HepG2 (cell line): ENCODE measurements at regions not wholly inside any gene's neighbourhood (a gene's known extent, or its start where the extent isn't known, plus 50 kb on each side); places are given as distances from the start of the nearest gene placed in this dataset.
A peak's percentile ranks its signal among the peaks of the same experiment; 100 is the strongest.

ENCODE experiments used
- ARNTL ChIP-seq: sonication (generic); formaldehyde crosslinking; IDR thresholded peaks from 2 replicates; pipeline ENCODE4 v1.4.0; 2020; ENCODE audit warnings: mild to moderate bottlenecking, missing genetic modification reagents
- HIC2 ChIP-seq: sonication (generic); formaldehyde crosslinking; IDR thresholded peaks from 2 replicates; pipeline ENCODE4 v1.9.0; 2022; ENCODE audit warnings: low read depth, missing genetic modification reagents
- HNRNPH1 ChIP-seq: fragments of 200-400 bp; formaldehyde crosslinking; optimal IDR thresholded peaks from 2 replicates; pipeline ENCODE3; 2017; ENCODE audit warnings: mild to moderate bottlenecking, low read depth, low read length
- PHF21A ChIP-seq: sonication (generic); formaldehyde crosslinking; IDR thresholded peaks from 2 replicates; pipeline ENCODE4 v1.5.0; 2020; ENCODE audit warnings: mild to moderate bottlenecking, missing genetic modification reagents
- POGZ ChIP-seq: sonication (generic); formaldehyde crosslinking; IDR thresholded peaks from 2 replicates; pipeline ENCODE4 v1.4.0; 2020; ENCODE audit warnings: mild to moderate bottlenecking, missing genetic modification reagents
- RBFOX2 ChIP-seq: fragments of 200-400 bp; formaldehyde crosslinking; IDR thresholded peaks from 2 replicates; pipeline ENCODE4 v1.6.1; 2017; ENCODE audit warnings: low read depth, mild to moderate bottlenecking, low read length
- TFE3 ChIP-seq: IDR thresholded peaks from 2 replicates; pipeline ENCODE4 v1.6.1; 2016
- UBTF ChIP-seq: sonication (generic); formaldehyde crosslinking; IDR thresholded peaks from 2 replicates; pipeline ENCODE4 v1.4.0; 2020; ENCODE audit warnings: mild to moderate bottlenecking, missing genetic modification reagents
- ZBTB21 ChIP-seq: sonication (generic); formaldehyde crosslinking; IDR thresholded peaks from 2 replicates; pipeline ENCODE4 v1.4.0; 2020; ENCODE audit warnings: missing genetic modification reagents
- ZBTB38 ChIP-seq: sonication (generic); formaldehyde crosslinking; IDR thresholded peaks from 2 replicates; pipeline ENCODE4 v1.5.1; 2020; ENCODE audit warnings: mild to moderate bottlenecking, missing genetic modification reagents
- ZFP41 ChIP-seq: sonication (generic); formaldehyde crosslinking; IDR thresholded peaks from 2 replicates; pipeline ENCODE4 v1.4.0; 2020; ENCODE audit warnings: mild to moderate bottlenecking, missing genetic modification reagents, borderline replicate concordance
- ZGPAT ChIP-seq: IDR thresholded peaks from 2 replicates; pipeline ENCODE4 v1.6.1; 2016; ENCODE audit warnings: mild to moderate bottlenecking
- ZNF550 ChIP-seq: sonication (generic); formaldehyde crosslinking; IDR thresholded peaks from 2 replicates; pipeline ENCODE4 v1.4.0; 2020; ENCODE audit warnings: mild to moderate bottlenecking, missing genetic modification reagents, borderline replicate concordance
- ZNF629 ChIP-seq: sonication (generic); formaldehyde crosslinking; conservative IDR thresholded peaks from 2 replicates; pipeline ENCODE4 v1.5.0; 2020; ENCODE audit warnings: missing genetic modification reagents
- ZNF652 ChIP-seq: IDR thresholded peaks from 2 replicates; pipeline ENCODE4 v1.6.1; 2016; ENCODE audit warnings: low read depth, borderline replicate concordance
- ZNF780A ChIP-seq: sonication (generic); formaldehyde crosslinking; IDR thresholded peaks from 2 replicates; pipeline ENCODE4 v1.8.0; 2022; ENCODE audit warnings: mild to moderate bottlenecking, missing genetic modification reagents, moderate library complexity
- ZSCAN20 ChIP-seq: sonication (generic); formaldehyde crosslinking; IDR thresholded peaks from 2 replicates; pipeline ENCODE4 v1.4.0; 2020; ENCODE audit warnings: missing genetic modification reagents, mild to moderate bottlenecking, borderline replicate concordance

GRCh38 chr17:72421128-72422092 is 300.6 kb downstream of the SOX9 start (continued):
- peak; percentile 78 for TF ChIP-seq ZBTB38 (CRISPR knock-in tag)
- TF ChIP-seq ZNF550: no peak
- peak; percentile 93 for TF ChIP-seq TFE3
- peak; percentile 75 for TF ChIP-seq RBFOX2
- TF ChIP-seq ARNTL: peak; percentile 81
- TF ChIP-seq ZNF780A (CRISPR knock-in tag): no peak
- TF ChIP-seq HIC2 (CRISPR knock-in tag): peak; percentile 76; the same call in 1 of the 2 replicates
- no peak for TF ChIP-seq HNRNPH1
- TF ChIP-seq PHF21A (CRISPR knock-in tag): peak; percentile 96
- TF ChIP-seq ZNF652: peak; percentile 8; the same call in 1 of the 2 replicates
- TF ChIP-seq ZSCAN20 (CRISPR knock-in tag): no peak
- TF ChIP-seq ZFP41: no peak
- TF ChIP-seq ZGPAT: peak; percentile 95
- no peak; the same call in 1 of the 2 replicates for TF ChIP-seq ZNF629 (CRISPR knock-in tag)
- TF ChIP-seq UBTF (CRISPR knock-in tag): peak; percentile 65
- no peak for TF ChIP-seq ZBTB21 (CRISPR knock-in tag)
- peak; percentile 87 for TF ChIP-seq POGZ (CRISPR knock-in tag)
